ENCODE measurements at regions not wholly inside any gene's neighbourhood (a gene's known extent, or its start where the extent isn't known, plus 50 kb on each side); places are given as distances from the start of the nearest gene placed in this dataset.

GRCh38 chr13:62653371-62653770 lies 1237.7 kb upstream of the PCDH20 start:
- TF ChIP-seq POLR2A (IDR thresholded peaks at IDR 0.05), result no peak
- TF ChIP-seq CTCF (IDR thresholded peaks at IDR 0.05), result no peak
